ENCODE measurements at regions not wholly inside any gene's neighbourhood (a gene's known extent, or its start where the extent isn't known, plus 50 kb on each side); places are given as distances from the start of the nearest gene placed in this dataset.

- Histone ChIP-seq H3K36me3 (ENCODE audit: low read depth) (no peaks in the 10 kb centered on the region), H3K27ac (ENCODE audit: poor library complexity, severe bottlenecking) (no peak overlapping the region), H3K27me3 (ENCODE audit: insufficient read depth, poor library complexity, severe bottlenecking) (no peaks in the 10 kb centered on the region), H3K4me3 (ENCODE audit: severe bottlenecking) (no peak overlapping the region), H3K4me1 (ENCODE audit: insufficient read depth, poor library complexity, severe bottlenecking) (no peaks in the 10 kb centered on the region), H3K9me3 (ENCODE audit: severe bottlenecking) (no peaks in the 10 kb centered on the region)
- ATAC-seq (ENCODE audit: low read depth) (no peak), DNase-seq (ENCODE audit: low spot score) (no peak)
- TF ChIP-seq CTCF (IDR thresholded peaks at IDR 0.05; ENCODE audit: poor library complexity, severe bottlenecking), result no peak
Observed at GRCh38 chr3:82783194-82783593, 1021.7 kb upstream of the GBE1 start.

GRCh38 chr3:82773207-82773606 is 1011.8 kb upstream of the GBE1 start:
- H3K4me1 ChIP-seq (ENCODE audit: insufficient read depth, poor library complexity, severe bottlenecking), result no peaks in the 10 kb centered on the region
- no peaks in the 10 kb centered on the region for H3K27me3 ChIP-seq (ENCODE audit: insufficient read depth, poor library complexity, severe bottlenecking)
- H3K27ac ChIP-seq (ENCODE audit: poor library complexity, severe bottlenecking), result no peak overlapping the region
- ATAC-seq (ENCODE audit: low read depth) (no peak), DNase-seq (ENCODE audit: low spot score) (no peak)
- no peaks in the 10 kb centered on the region for H3K36me3 ChIP-seq (ENCODE audit: low read depth)
- no peak for TF ChIP-seq CTCF (IDR thresholded peaks at IDR 0.05; ENCODE audit: poor library complexity, severe bottlenecking)
- H3K9me3 ChIP-seq (ENCODE audit: severe bottlenecking), result no peaks in the 10 kb centered on the region
- no peak overlapping the region for H3K4me3 ChIP-seq (ENCODE audit: severe bottlenecking)

GRCh38 chr3:82764521-82764920 is 1003.1 kb upstream of the GBE1 start:
- Histone ChIP-seq H3K27me3 (ENCODE audit: insufficient read depth, poor library complexity, severe bottlenecking) (no peaks in the 10 kb centered on the region), H3K4me1 (ENCODE audit: insufficient read depth, poor library complexity, severe bottlenecking) (no peaks in the 10 kb centered on the region), H3K9me3 (ENCODE audit: severe bottlenecking) (no peaks in the 10 kb centered on the region), H3K27ac (ENCODE audit: poor library complexity, severe bottlenecking) (no peak overlapping the region), H3K4me3 (ENCODE audit: severe bottlenecking) (no peak overlapping the region), H3K36me3 (ENCODE audit: low read depth) (no peaks in the 10 kb centered on the region)
- no peak for ATAC-seq (ENCODE audit: low read depth)
- no peak for TF ChIP-seq CTCF (IDR thresholded peaks at IDR 0.05; ENCODE audit: poor library complexity, severe bottlenecking)
- no peak for DNase-seq (ENCODE audit: low spot score)

GRCh38 chr3:82761858-82762257 is 1000.4 kb upstream of the GBE1 start:
- TF ChIP-seq CTCF (IDR thresholded peaks at IDR 0.05; ENCODE audit: poor library complexity, severe bottlenecking), result no peak
- no peaks in the 10 kb centered on the region for H3K36me3 ChIP-seq (ENCODE audit: low read depth)
- no peaks in the 10 kb centered on the region for H3K9me3 ChIP-seq (ENCODE audit: severe bottlenecking)
- no peaks in the 10 kb centered on the region for H3K4me1 ChIP-seq (ENCODE audit: insufficient read depth, poor library complexity, severe bottlenecking)
- ATAC-seq (ENCODE audit: low read depth) (no peak), DNase-seq (ENCODE audit: low spot score) (no peak)
- no peak overlapping the region for H3K27ac ChIP-seq (ENCODE audit: poor library complexity, severe bottlenecking)
- no peaks in the 10 kb centered on the region for H3K27me3 ChIP-seq (ENCODE audit: insufficient read depth, poor library complexity, severe bottlenecking)
- H3K4me3 ChIP-seq (ENCODE audit: severe bottlenecking), result no peak overlapping the region

GRCh38 chr3:82745544-82745943 is 984.1 kb upstream of the GBE1 start:
- H3K9me3 ChIP-seq (ENCODE audit: severe bottlenecking), result no peaks in the 10 kb centered on the region
- H3K36me3 ChIP-seq (ENCODE audit: low read depth), result no peaks in the 10 kb centered on the region
- DNase-seq (ENCODE audit: low spot score), result no peak
- H3K27ac ChIP-seq (ENCODE audit: poor library complexity, severe bottlenecking), result no peak overlapping the region
- no peak for TF ChIP-seq CTCF (IDR thresholded peaks at IDR 0.05; ENCODE audit: poor library complexity, severe bottlenecking)
- no peak for ATAC-seq (ENCODE audit: low read depth)
- no peaks in the 10 kb centered on the region for H3K27me3 ChIP-seq (ENCODE audit: insufficient read depth, poor library complexity, severe bottlenecking)
- no peak overlapping the region for H3K4me3 ChIP-seq (ENCODE audit: severe bottlenecking)
- no peaks in the 10 kb centered on the region for H3K4me1 ChIP-seq (ENCODE audit: insufficient read depth, poor library complexity, severe bottlenecking)
